Caki2 (cell line): ENCODE measurements at regions not wholly inside any gene's neighbourhood (a gene's known extent, or its start where the extent isn't known, plus 50 kb on each side); places are given as distances from the start of the nearest gene placed in this dataset.

Source experiments
- DNase-seq: peaks from one replicate; pipeline ENCODE4 v3.0.0-alpha.2; 2015; ENCODE audit warnings: low read depth
- in situ Hi-C: cut with HindIII; loops from 2 replicates; pipeline ENCODE4 v1.10.0; 2016; ENCODE audit warnings: low sequenced_read_pairs, low pct_unique_long_range_greater_than_20kb, mixed read lengths

GRCh38 chr3:25035526-25035925, 392.5 kb upstream of the RARB start:
- in situ Hi-C loops = no loop called here
- no peak for DNase-seq

- no peak for DNase-seq
- in situ Hi-C loops = no loop called here
Observed at GRCh38 chr3:25036633-25037032, 391.4 kb upstream of the RARB start.

GRCh38 chr3:25037049-25037547, 391.0 kb upstream of the RARB start:
- DNase-seq = no peak
- in situ Hi-C loops = no loop called here

- no peak for DNase-seq
- in situ Hi-C loops = no loop called here
Observed at GRCh38 chr3:25038271-25038670, 389.8 kb upstream of the RARB start.

- DNase-seq = no peak
- in situ Hi-C loops = no loop called here
Observed at GRCh38 chr3:25038922-25039321, 389.1 kb upstream of the RARB start.

- in situ Hi-C loops = no loop called here
- no peak for DNase-seq
Observed at GRCh38 chr3:25040748-25041147, 387.3 kb upstream of the RARB start.

GRCh38 chr3:25041871-25042584, 386.0 kb upstream of the RARB start:
- DNase-seq = no peak
- in situ Hi-C loops = no loop called here

- DNase-seq = no peak
- in situ Hi-C loops = no loop called here
Observed at GRCh38 chr3:25043177-25043576, 384.9 kb upstream of the RARB start.

GRCh38 chr3:25043749-25044148, 384.3 kb upstream of the RARB start:
- DNase-seq = no peak
- in situ Hi-C loops = no loop called here

GRCh38 chr3:25044762-25045710, 383.0 kb upstream of the RARB start:
- no peak for DNase-seq
- in situ Hi-C loops = no loop called here

- in situ Hi-C loops = no loop called here
- no peak for DNase-seq
Observed at GRCh38 chr3:25046911-25047771, 380.9 kb upstream of the RARB start.

- in situ Hi-C loops = no loop called here
- no peak for DNase-seq
Observed at GRCh38 chr3:25049304-25049703, 378.8 kb upstream of the RARB start.

- in situ Hi-C loops = no loop called here
- DNase-seq = no peak
Observed at GRCh38 chr3:25053360-25053759, 374.7 kb upstream of the RARB start.

GRCh38 chr3:25056036-25056755, 371.9 kb upstream of the RARB start:
- in situ Hi-C loops = no loop called here
- no peak for DNase-seq

- in situ Hi-C loops = no loop called here
- no peak for DNase-seq
Observed at GRCh38 chr3:25056803-25057351, 371.2 kb upstream of the RARB start.

- in situ Hi-C loops = no loop called here
Observed at GRCh38 chr3:25057379-25057778, 370.7 kb upstream of the RARB start.

GRCh38 chr3:25064681-25065080, 363.4 kb upstream of the RARB start:
- DNase-seq = no peak
- in situ Hi-C loops = no loop called here

More at GRCh38 chr3:25057379-25057778, 370.7 kb upstream of the RARB start:
- DNase-seq = no peak

- no peak for DNase-seq
- in situ Hi-C loops = no loop called here
Observed at GRCh38 chr3:25069970-25070369, 358.1 kb upstream of the RARB start.
